Nucleus accumbens (tissue), 56 donors: ENCODE measurements at regions not wholly inside any gene's neighbourhood (a gene's known extent, or its start where the extent isn't known, plus 50 kb on each side); places are given as distances from the start of the nearest gene placed in this dataset.

Experiments used
- DNase-seq, 56 donors: peaks; one replicate each; lab custom pipeline; 2025; lab: John Stamatoyannopoulos, UW

- no peak for DNase-seq
These were observed 157.4 kb downstream of the ANKRD30B start for GRCh38 chr18:14905350-14905749.

- no peak for DNase-seq
These were observed 158.0 kb downstream of the ANKRD30B start for GRCh38 chr18:14905979-14906378.

- no peak for DNase-seq
These were observed 159.4 kb downstream of the ANKRD30B start for GRCh38 chr18:14907420-14907819.

GRCh38 chr18:14908541-14908940, 160.6 kb downstream of the ANKRD30B start:
- DNase-seq: no peak

DNA sequence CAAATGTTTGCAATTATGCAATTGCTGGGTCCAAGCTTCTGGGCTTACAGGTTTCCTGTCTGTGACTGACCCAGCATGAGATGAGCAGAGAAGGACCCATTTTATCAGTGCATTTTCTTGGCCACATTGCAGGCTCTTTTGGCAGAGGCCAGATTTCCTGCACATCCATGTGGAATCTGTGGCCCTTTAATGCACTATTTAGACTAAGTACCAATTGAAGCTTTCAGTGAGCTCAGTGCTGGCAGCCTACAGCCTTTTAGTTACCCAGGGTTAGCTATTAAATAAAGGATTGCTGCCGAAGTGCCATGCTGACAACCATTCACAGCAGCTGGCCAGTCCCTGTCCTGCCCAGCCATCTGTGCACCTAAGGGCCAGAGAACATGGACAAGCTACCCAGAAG, 165.0 kb downstream of the ANKRD30B start:
- no peak for DNase-seq

- no peak for DNase-seq
These were observed 166.1 kb downstream of the ANKRD30B start for GRCh38 chr18:14914121-14914520.

GRCh38 chr18:14914771-14915170, 166.8 kb downstream of the ANKRD30B start:
- DNase-seq: no peak

DNA sequence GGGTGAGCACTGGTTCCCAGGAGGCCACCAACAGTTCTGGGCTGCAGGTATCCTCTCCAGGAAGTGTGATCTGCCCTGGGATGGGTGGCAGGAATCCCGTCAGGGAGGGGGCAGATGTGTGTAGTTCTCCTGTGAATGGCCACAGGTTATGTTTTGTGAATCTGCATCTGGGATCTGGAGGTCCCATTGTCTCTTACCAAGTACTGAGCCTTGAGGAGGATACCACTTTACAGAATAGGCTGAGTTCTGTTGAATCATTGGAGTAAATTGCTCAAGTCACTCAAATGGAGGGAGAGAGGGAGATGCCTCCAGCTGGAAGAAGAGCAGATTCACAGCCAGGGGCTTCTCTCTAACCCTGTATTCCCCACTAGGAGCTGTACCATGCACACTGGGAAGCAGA, 168.2 kb downstream of the ANKRD30B start:
- no peak for DNase-seq

DNA sequence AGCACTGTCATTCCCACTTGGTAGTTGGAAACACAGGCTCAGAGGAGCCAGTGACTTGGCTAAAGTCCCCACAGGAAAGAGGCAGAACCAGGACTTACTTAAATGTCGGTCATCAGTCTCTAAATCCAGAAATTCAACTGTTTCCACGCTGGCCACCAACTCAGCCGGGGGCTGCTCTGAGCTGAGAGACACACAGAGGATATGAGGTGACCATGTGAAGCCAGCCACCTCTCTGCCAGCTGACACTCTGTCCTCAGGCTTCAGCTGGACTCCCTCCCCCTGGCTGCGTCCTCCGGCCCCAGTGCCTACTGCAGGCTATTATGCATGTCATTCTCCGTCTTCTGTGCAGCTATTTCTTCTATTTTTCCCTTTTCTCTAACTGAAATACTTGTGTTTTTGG, 168.9 kb downstream of the ANKRD30B start:
- no peak for DNase-seq

DNA sequence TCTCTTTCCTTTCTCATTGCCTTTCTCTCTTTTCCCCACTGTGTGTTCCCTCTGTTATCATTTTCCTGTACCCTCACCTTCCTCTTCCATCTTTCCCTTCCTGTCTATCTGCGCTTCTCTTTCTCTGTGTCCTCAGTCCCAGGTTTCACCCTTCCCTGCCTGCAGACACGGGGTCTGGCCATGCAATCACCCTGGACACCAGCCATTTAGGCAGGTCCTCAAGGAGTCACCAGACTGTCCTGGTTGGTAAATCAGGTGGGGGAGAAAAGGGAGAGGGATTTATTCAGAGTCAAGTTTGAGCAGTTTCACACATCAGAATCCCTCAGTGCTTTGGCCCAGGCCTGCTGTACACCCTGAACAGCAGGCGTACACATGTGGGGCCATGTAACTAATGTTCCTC, 169.3 kb downstream of the ANKRD30B start:
- no peak for DNase-seq

DNA sequence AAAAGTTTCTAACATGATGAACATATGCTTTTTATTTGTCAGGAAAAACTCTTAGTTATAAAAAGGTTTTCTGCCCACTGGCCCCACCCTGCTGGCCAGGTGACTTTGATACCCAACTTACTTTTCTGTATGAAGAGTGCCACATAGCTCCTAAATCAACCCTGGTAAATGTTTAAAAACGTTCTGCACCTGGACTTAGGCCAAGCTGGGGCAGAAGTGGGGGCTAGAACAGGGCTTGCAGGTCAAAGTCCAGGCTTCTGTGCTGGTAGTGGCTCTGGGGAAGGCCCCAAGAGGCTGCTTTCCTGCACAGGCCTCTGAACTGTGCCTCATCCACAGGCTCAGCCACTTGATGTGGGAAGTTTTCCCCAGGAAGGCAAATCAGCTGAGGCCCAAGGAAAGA, 171.7 kb downstream of the ANKRD30B start:
- no peak for DNase-seq

- no peak for DNase-seq
These were observed 173.1 kb downstream of the ANKRD30B start for GRCh38 chr18:14921031-14921430.

- DNase-seq: no peak
These were observed 173.6 kb downstream of the ANKRD30B start for GRCh38 chr18:14921547-14921946.

GRCh38 chr18:14922031-14922430, 174.1 kb downstream of the ANKRD30B start:
- DNase-seq: no peak

DNA sequence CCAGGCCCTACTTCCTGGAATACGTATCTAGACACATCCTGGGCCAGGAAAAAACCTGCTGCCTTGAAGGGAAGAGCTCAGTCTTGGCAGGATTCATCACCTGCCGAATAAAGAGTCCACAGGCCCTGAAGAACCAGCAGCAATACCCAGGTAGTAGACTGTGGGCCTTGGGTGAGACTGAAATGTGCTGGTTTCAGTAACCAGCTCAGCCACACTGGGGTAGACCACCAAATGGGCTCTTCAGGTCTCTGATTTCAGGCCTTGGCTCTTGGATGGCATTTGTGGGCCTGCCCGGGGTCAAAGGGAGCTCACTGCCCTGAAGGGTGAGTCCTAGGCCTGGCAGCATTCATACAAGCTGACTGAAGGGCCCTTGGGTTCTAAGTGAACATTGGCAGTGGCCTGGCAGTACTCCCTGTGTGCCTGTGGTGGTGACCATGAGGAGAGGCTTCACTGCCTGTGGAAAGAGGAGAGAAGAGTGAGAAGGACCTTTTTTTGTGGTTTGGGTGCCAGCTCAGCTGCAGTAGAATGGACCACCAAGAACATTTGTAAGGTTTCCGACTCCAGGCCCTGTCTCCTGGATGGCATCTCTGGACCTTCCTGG, 175.1 kb downstream of the ANKRD30B start:
- DNase-seq: no peak

DNA sequence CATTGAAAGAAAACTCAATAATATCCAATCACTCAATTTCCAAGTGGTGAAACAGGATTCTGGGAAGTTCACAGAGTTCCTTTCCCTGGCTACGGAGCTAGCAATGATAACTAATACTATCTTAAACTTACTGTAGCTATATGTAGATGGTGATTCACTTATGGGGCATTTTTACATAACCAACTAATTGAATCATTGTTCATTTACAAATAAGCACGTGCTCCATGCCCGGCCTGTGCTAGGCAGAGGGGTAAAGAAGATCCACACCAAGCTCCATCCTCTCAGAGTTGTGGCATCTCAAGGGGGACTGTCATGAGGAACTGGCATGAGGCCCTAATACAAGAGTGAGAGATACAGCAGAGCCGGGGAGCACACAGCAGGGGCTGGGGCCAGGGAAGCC, 176.3 kb downstream of the ANKRD30B start:
- DNase-seq: no peak

- DNase-seq: no peak
These were observed 177.3 kb downstream of the ANKRD30B start for GRCh38 chr18:14925281-14925709.

GRCh38 chr18:14927701-14928100, 179.7 kb downstream of the ANKRD30B start:
- no peak for DNase-seq

DNA sequence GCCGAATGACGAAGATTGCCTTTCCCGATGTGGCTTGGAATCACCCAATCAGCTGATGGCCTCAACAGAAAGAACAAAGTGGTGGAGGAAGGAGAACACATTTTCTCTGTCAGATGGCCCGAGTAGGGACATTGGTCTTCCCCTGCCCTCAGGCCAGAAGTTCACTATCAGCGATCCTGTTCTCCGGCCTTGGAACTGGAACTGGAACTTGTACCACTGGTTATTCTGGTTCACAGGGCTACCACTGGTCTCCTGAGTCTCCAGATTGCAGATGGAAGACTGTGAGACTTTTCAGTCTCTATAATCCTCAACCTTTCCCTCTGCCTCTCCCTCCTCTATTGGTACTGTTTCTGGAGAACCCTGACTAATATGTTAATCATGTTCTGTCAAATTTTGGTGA, 180.4 kb downstream of the ANKRD30B start:
- no peak for DNase-seq

DNA sequence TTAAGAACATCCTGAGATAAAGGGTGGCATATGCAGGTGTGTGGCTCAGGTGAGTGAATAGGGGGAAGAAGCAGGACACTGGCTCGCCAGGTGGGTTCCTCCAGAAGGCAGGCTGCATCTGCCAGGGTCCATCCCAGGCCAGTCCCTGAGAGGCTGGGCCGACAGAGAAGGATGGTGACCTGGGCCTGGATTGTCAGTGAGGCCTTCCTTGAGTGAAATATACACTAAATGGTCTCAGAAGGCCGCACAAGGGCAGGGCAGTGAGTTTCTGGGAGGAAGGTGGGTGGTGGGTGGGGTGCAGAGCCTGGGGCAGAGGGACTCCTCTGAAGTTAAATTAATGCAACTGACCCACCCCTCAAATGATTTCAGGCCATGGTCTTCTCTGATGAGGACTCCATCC, 182.1 kb downstream of the ANKRD30B start:
- DNase-seq: no peak

GRCh38 chr18:14930576-14930975, 182.6 kb downstream of the ANKRD30B start:
- no peak for DNase-seq

- DNase-seq: no peak
These were observed 185.3 kb downstream of the ANKRD30B start for GRCh38 chr18:14933049-14933851.
